GM23338 (cell line): ENCODE measurements at regions not wholly inside any gene's neighbourhood (a gene's known extent, or its start where the extent isn't known, plus 50 kb on each side); places are given as distances from the start of the nearest gene placed in this dataset.

Experiments
- ATAC-seq: fragments of 200-7000 bp; cut with Tn5 transposase; 3 replicates; pipeline ENCODE4 v1.9.1; 2020
- DNase-seq: peaks from one replicate; pipeline ENCODE4 v3.0.0-alpha.2; 2015; ENCODE audit warnings: low spot score
- H2AFZ ChIP-seq: fragments of 200-600 bp; sonication (generic); 2 replicates; pipeline ENCODE4 v1.8.0; 2016; ENCODE audit warnings: antibody characterized with exemption, mild to moderate bottlenecking, moderate library complexity
- H3F3A ChIP-seq: fragments of 200-600 bp; sonication (generic); replicated peaks from 2 replicates; pipeline ENCODE4 v1.8.0; 2017; ENCODE audit warnings: antibody characterized with exemption, mixed run types, low read depth
- H3K27ac ChIP-seq: fragments of 200-600 bp; sonication (generic); 2 replicates; pipeline ENCODE4 v1.6.1; 2016; ENCODE audit warnings: low read depth
- H3K27me3 ChIP-seq: fragments of 200-600 bp; sonication (generic); 2 replicates; pipeline ENCODE4 v1.8.0; 2016; ENCODE audit warnings: mild to moderate bottlenecking, mixed run types, moderate library complexity; ENCODE audit not compliant: insufficient read depth
- H3K36me3 ChIP-seq: fragments of 200-600 bp; sonication (generic); 2 replicates; pipeline ENCODE4 v1.8.0; 2016; ENCODE audit warnings: mild to moderate bottlenecking; ENCODE audit not compliant: insufficient read depth
- H3K4me1 ChIP-seq: fragments of 200-600 bp; sonication (generic); 2 replicates; pipeline ENCODE4 v1.8.0; 2016; ENCODE audit warnings: mild to moderate bottlenecking, moderate library complexity; ENCODE audit not compliant: insufficient read depth
- H3K4me2 ChIP-seq: fragments of 200-600 bp; sonication (generic); 2 replicates; pipeline ENCODE4 v1.7.1; 2017; ENCODE audit warnings: mixed run types
- H3K4me3 ChIP-seq: fragments of 200-600 bp; sonication (generic); 2 replicates; pipeline ENCODE4 v1.6.1; 2016; ENCODE audit warnings: mixed run types
- H3K79me2 ChIP-seq: fragments of 200-600 bp; sonication (generic); replicated peaks from 2 replicates; pipeline ENCODE4 v1.8.0; 2017; ENCODE audit warnings: mild to moderate bottlenecking; ENCODE audit not compliant: insufficient read depth
- H3K9me2 ChIP-seq: fragments of 200-600 bp; sonication (generic); 2 replicates; pipeline ENCODE4 v1.8.0; 2017; ENCODE audit not compliant: insufficient read depth
- H4K20me1 ChIP-seq: fragments of 200-600 bp; sonication (generic); replicated peaks from 2 replicates; pipeline ENCODE4 v1.8.0; 2017; ENCODE audit warnings: mild to moderate bottlenecking; ENCODE audit not compliant: insufficient read depth
- H3K27ac Mint-ChIP-seq: 2 replicates; pipeline ENCODE4 v1.8.0; 2020; ENCODE audit warnings: inconsistent platforms, mild to moderate bottlenecking, moderate library complexity, mixed read lengths
- H3K27me3 Mint-ChIP-seq: 3 replicates; pipeline ENCODE4 v1.8.0; 2022; ENCODE audit warnings: low read depth, mild to moderate bottlenecking, moderate library complexity, mixed read lengths, inconsistent platforms; ENCODE audit not compliant: insufficient read depth, poor library complexity
- H3K36me3 Mint-ChIP-seq: 3 replicates; pipeline ENCODE4 v1.8.0; 2021; ENCODE audit warnings: low read depth, mild to moderate bottlenecking, inconsistent platforms, moderate library complexity, mixed read lengths
- H3K4me1 Mint-ChIP-seq: 3 replicates; pipeline ENCODE4 v1.8.0; 2020; ENCODE audit warnings: mild to moderate bottlenecking, inconsistent platforms, mixed read lengths
- H3K4me3 Mint-ChIP-seq: 3 replicates; pipeline ENCODE4 v1.8.0; 2021; ENCODE audit warnings: moderate library complexity, mild to moderate bottlenecking, inconsistent platforms, mixed read lengths
- H3K9me3 Mint-ChIP-seq: 3 replicates; pipeline ENCODE4 v1.8.0; 2020; ENCODE audit warnings: moderate library complexity, mild to moderate bottlenecking, inconsistent platforms, mixed read lengths
- CTCF ChIP-seq, 2 experiments: fragments of 200-600 bp in 1 of 2; sonication (generic) in 1 of 2; conservative IDR thresholded peaks; 2 replicates each; pipeline versions ENCODE4 v1.5.1 to v1.6.1; 2016 to 2017; ENCODE audit warnings: antibody characterized with exemption in 2 of 2, low read depth in 2 of 2, mild to moderate bottlenecking in 2 of 2, moderate library complexity in 1 of 2
- ETS1 ChIP-seq: IDR thresholded peaks from 2 replicates; pipeline ENCODE4 v1.6.1; 2016; ENCODE audit warnings: antibody characterized with exemption
- EZH2 ChIP-seq: fragments of 200-600 bp; sonication (generic); IDR thresholded peaks from one replicate; pipeline ENCODE4 v1.8.0; 2017; ENCODE audit warnings: antibody characterized with exemption, mild to moderate bottlenecking, low read depth; ENCODE audit not compliant: unreplicated experiment
- EZH2phosphoT487 ChIP-seq: fragments of 200-600 bp; sonication (generic); IDR thresholded peaks from one replicate; pipeline ENCODE4 v1.8.1; 2018; ENCODE audit warnings: antibody characterized with exemption; ENCODE audit not compliant: unreplicated experiment
- JUNB ChIP-seq: IDR thresholded peaks from one replicate; pipeline ENCODE4 v1.6.1; 2016; ENCODE audit warnings: antibody characterized with exemption; ENCODE audit not compliant: unreplicated experiment
- NANOG ChIP-seq: IDR thresholded peaks from 2 replicates; pipeline ENCODE4 v1.6.1; 2016; ENCODE audit warnings: antibody characterized with exemption, borderline replicate concordance
- POLR2AphosphoS5 ChIP-seq: IDR thresholded peaks from 2 replicates; pipeline ENCODE4 v1.6.1; 2016; ENCODE audit warnings: antibody characterized with exemption, low read depth
- STAT1 ChIP-seq: IDR thresholded peaks from one replicate; pipeline ENCODE4 v1.6.1; 2016; ENCODE audit warnings: antibody characterized with exemption; ENCODE audit not compliant: unreplicated experiment
- ZNF114 ChIP-seq: fragments of 250-450 bp; sonication (Bioruptor Pico); IDR thresholded peaks from 2 replicates; pipeline ENCODE4 v1.5.0; 2020; ENCODE audit warnings: mild to moderate bottlenecking, moderate library complexity
- ZNF331 ChIP-seq: fragments of 250-450 bp; sonication (Bioruptor Pico); IDR thresholded peaks from 2 replicates; pipeline ENCODE4 v1.5.0; 2020; ENCODE audit warnings: low read depth, mild to moderate bottlenecking, moderate library complexity
- ZNF462 ChIP-seq: fragments of 250-450 bp; sonication (Bioruptor Pico); IDR thresholded peaks from 2 replicates; pipeline ENCODE4 v1.5.0; 2020; ENCODE audit warnings: mild to moderate bottlenecking, moderate library complexity

- Mint-ChIP-seq H3K4me3 (no peak overlapping the region), H3K27ac (no peak overlapping the region), H3K9me3 (no peaks in the 10 kb centered on the region), H3K36me3 (no peaks in the 10 kb centered on the region), H3K27me3 (peaks cover 2% of the 10 kb centered on the region), H3K4me1 (no peaks in the 10 kb centered on the region)
- Histone ChIP-seq H3K4me3 (no peak overlapping the region), H3K27me3 (no peaks in the 10 kb centered on the region), H4K20me1 (no peaks in the 10 kb centered on the region), H3K4me1 (no peaks in the 10 kb centered on the region), H3K36me3 (no peaks in the 10 kb centered on the region), H3F3A (no peaks in the 10 kb centered on the region), H3K79me2 (no peaks in the 10 kb centered on the region), H2AFZ (no peak overlapping the region; the same call in 1 of the 2 replicates), H3K27ac (no peak overlapping the region), H3K4me2 (no peak overlapping the region), H3K9me2 (no peaks in the 10 kb centered on the region)
- ATAC-seq, result no peak
- DNase-seq, result no peak
- TF ChIP-seq CTCF (conservative IDR thresholded peaks at IDR 0.05; ENCODE audit: low read depth in 2 of 2) (no peak), STAT1 (no peak), ZNF114 (CRISPR knock-in tag) (no peak)
Observed at GRCh38 chr10:4029866-4030265, 244.9 kb upstream of the KLF6 start.

GRCh38 chr10:4028854-4029583, 244.0 kb upstream of the KLF6 start:
- Histone ChIP-seq H3K27ac (no peak overlapping the region), H4K20me1 (no peaks in the 10 kb centered on the region), H3F3A (no peaks in the 10 kb centered on the region), H3K4me1 (no peaks in the 10 kb centered on the region), H3K79me2 (no peaks in the 10 kb centered on the region), H2AFZ (no peak overlapping the region), H3K27me3 (no peaks in the 10 kb centered on the region), H3K4me2 (no peak overlapping the region), H3K9me2 (no peaks in the 10 kb centered on the region), H3K36me3 (no peaks in the 10 kb centered on the region), H3K4me3 (no peak overlapping the region)
- Mint-ChIP-seq H3K36me3 (no peaks in the 10 kb centered on the region), H3K4me3 (no peak overlapping the region), H3K27me3 (peaks cover 2% of the 10 kb centered on the region), H3K27ac (no peak overlapping the region), H3K9me3 (no peaks in the 10 kb centered on the region), H3K4me1 (0 out of 3 replicates have a peak, but pooled peaks cover 3% of the 10 kb centered on the region)
- ATAC-seq (no peak), DNase-seq (no peak)
- TF ChIP-seq ZNF331, result no peak
- TF ChIP-seq EZH2, result no peak
- no peak for TF ChIP-seq JUNB
- no peak for TF ChIP-seq NANOG
- TF ChIP-seq POLR2AphosphoS5, result no peak
- TF ChIP-seq ZNF462 (CRISPR knock-in tag), result no peak
- no peak for TF ChIP-seq ETS1
- no peak for TF ChIP-seq ZNF114 (CRISPR knock-in tag)
- TF ChIP-seq EZH2phosphoT487, result no peak
- TF ChIP-seq STAT1, result no peak
